ENCODE measurements at regions not wholly inside any gene's neighbourhood (a gene's known extent, or its start where the extent isn't known, plus 50 kb on each side); places are given as distances from the start of the nearest gene placed in this dataset.

- no peaks in the 10 kb centered on the region for H4K20me1 ChIP-seq (replicated peaks in 1 of 2; ENCODE audit: control insufficient read depth in 1 of 2, insufficient read depth in 2 of 2, low read length in 2 of 2)
- CTCF ChIA-PET (ENCODE audit: partially characterized antibody) = interaction anchor here (0.6 to 1.8 kb wide), 4 partner anchors 14 to 1265 kb away, joined by 3 to 4 read pairs (median 4); no protein-coding TSS in a partner anchor
- TF ChIP-seq KDM4A (IDR thresholded peaks at IDR 0.05; ENCODE audit: low read depth, low read length, severe bottlenecking) (no peak), EZH2 (IDR thresholded peaks at IDR 0.05; ENCODE audit: low read depth, low read length, severe bottlenecking) (no peak), SP2 (IDR thresholded peaks at IDR 0.05; ENCODE audit: low read length) (no peak), GTF2F1 (IDR thresholded peaks at IDR 0.05; ENCODE audit: borderline replicate concordance, low read depth, low read length) (no peak), CHD1 (IDR thresholded peaks at IDR 0.05; ENCODE audit: low read depth, low read length) (no peak), GABPA (IDR thresholded peaks at IDR 0.05; ENCODE audit: borderline replicate concordance, insufficient read depth, low read length) (no peak), RAD21 (IDR thresholded peaks at IDR 0.05 in 1 of 2, conservative IDR thresholded peaks at IDR 0.05 in 1 of 2; ENCODE audit: low read depth in 2 of 2, low read length in 2 of 2) (no peak), JUN (IDR thresholded peaks at IDR 0.05; ENCODE audit: low read depth, low read length) (no peak), SIRT6 (IDR thresholded peaks at IDR 0.05; ENCODE audit: low read length) (no peak), TBP (IDR thresholded peaks at IDR 0.05; ENCODE audit: low read depth, low read length) (no peak), EP300 (IDR thresholded peaks at IDR 0.05; ENCODE audit: borderline replicate concordance in 1 of 2, low read depth in 2 of 2, low read length in 2 of 2) (no peak), TCF12 (IDR thresholded peaks at IDR 0.05; ENCODE audit: low read depth, low read length) (no peak), TAF7 (optimal IDR thresholded peaks at IDR 0.05; ENCODE audit: borderline replicate concordance, low read depth, low read length) (no peak)
Observed at GRCh38 chr6:132065556-132065955, 114.4 kb upstream of the CCN2 start.

More at GRCh38 chr6:132065556-132065955, 114.4 kb upstream of the CCN2 start:
- Histone ChIP-seq H4K5ac (ENCODE audit: insufficient read length, low read depth, low read length) (no peak overlapping the region), H3K9ac (replicated peaks in 1 of 4; ENCODE audit: extremely low read depth in 1 of 4, low read depth in 3 of 4, low read length in 3 of 4) (no peak overlapping the region), H3K9me3 (ENCODE audit: insufficient read depth in 2 of 2, low read depth in 1 of 2, low read length in 1 of 2) (no peaks in the 10 kb centered on the region), H3K27ac (ENCODE audit: low read depth, low read length) (no peak overlapping the region), H2BK15ac (ENCODE audit: low read length) (no peak overlapping the region), H3K79me2 (ENCODE audit: control insufficient read depth in 1 of 2, insufficient read depth in 2 of 2, low read length in 2 of 2) (no peaks in the 10 kb centered on the region), H3K23ac (ENCODE audit: insufficient read length) (no peak overlapping the region), H2BK12ac (ENCODE audit: low read depth, low read length) (no peak overlapping the region), H3K79me1 (ENCODE audit: low read depth, low read length) (no peaks in the 10 kb centered on the region), H4K8ac (ENCODE audit: extremely low read depth, insufficient read depth, low read length) (no peak overlapping the region), H2AK5ac (ENCODE audit: low read depth, low read length) (no peak overlapping the region), H3K27me3 (replicated peaks in 1 of 4; ENCODE audit: control insufficient read depth in 3 of 4, extremely low read depth in 1 of 4, insufficient read depth in 3 of 4, low read length in 3 of 4) (peaks cover 0 to 1% (median 0%) of the 10 kb centered on the region in 4 experiments; a peak in 1 of 7 replicates), H2BK120ac (replicated peaks; ENCODE audit: low read depth, low read length) (no peak overlapping the region), H2BK20ac (ENCODE audit: low read length) (no peak overlapping the region), H3K4me3 (ENCODE audit: extremely low read depth in 1 of 4, insufficient read depth in 2 of 4, low read depth in 3 of 4, low read length in 4 of 4) (no peak overlapping the region), H3K36me3 (ENCODE audit: control insufficient read depth in 2 of 4, insufficient read depth in 4 of 4, low read length in 3 of 4) (no peaks in the 10 kb centered on the region), H3K14ac (ENCODE audit: insufficient read length) (no peak overlapping the region), H3K18ac (ENCODE audit: extremely low read depth, low read length) (no peak overlapping the region), H3K23me2 (ENCODE audit: low read depth, low read length) (no peaks in the 10 kb centered on the region), H4K91ac (replicated peaks; ENCODE audit: insufficient read length, low read length) (no peak overlapping the region), H3K4ac (replicated peaks; ENCODE audit: insufficient read length, low read depth, low read length) (no peak overlapping the region), H2BK5ac (ENCODE audit: low read depth, low read length) (no peak overlapping the region), H3K56ac (replicated peaks; ENCODE audit: insufficient read length, low read depth, low read length) (no peak overlapping the region), H2AFZ (ENCODE audit: low read length) (no peak overlapping the region), H3K4me1 (replicated peaks in 1 of 4; ENCODE audit: control insufficient read depth in 3 of 4, insufficient read depth in 4 of 4, low read length in 3 of 4) (no peaks in the 10 kb centered on the region), H3K4me2 (ENCODE audit: insufficient read depth in 1 of 2, low read depth in 2 of 2, low read length in 2 of 2) (no peak overlapping the region)
- POLR2A ChIA-PET (ENCODE audit: partially characterized antibody) = no interaction called here
- WGBS, 2 experiments (ENCODE audit: extremely low coverage in 1 of 2, insufficient coverage in 1 of 2, insufficient read length in 1 of 2, insufficient replicate concordance in 2 of 2, low coverage in 1 of 2, low lambda C conversion rate in 2 of 2, missing lambda C conversion rate in 1 of 2) = 96% methylated on average over 2 of the region's 2 CpGs; no CpG with 5 or more reads in 1 of the 2 experiments
- DNase-seq (ENCODE audit: low read depth in 1 of 2, low spot score in 2 of 2) (no peak), FAIRE-seq (no peak)

Data from H1 (cell line).